ENCODE measurements at regions not wholly inside any gene's neighbourhood (a gene's known extent, or its start where the extent isn't known, plus 50 kb on each side); places are given as distances from the start of the nearest gene placed in this dataset.

DNA sequence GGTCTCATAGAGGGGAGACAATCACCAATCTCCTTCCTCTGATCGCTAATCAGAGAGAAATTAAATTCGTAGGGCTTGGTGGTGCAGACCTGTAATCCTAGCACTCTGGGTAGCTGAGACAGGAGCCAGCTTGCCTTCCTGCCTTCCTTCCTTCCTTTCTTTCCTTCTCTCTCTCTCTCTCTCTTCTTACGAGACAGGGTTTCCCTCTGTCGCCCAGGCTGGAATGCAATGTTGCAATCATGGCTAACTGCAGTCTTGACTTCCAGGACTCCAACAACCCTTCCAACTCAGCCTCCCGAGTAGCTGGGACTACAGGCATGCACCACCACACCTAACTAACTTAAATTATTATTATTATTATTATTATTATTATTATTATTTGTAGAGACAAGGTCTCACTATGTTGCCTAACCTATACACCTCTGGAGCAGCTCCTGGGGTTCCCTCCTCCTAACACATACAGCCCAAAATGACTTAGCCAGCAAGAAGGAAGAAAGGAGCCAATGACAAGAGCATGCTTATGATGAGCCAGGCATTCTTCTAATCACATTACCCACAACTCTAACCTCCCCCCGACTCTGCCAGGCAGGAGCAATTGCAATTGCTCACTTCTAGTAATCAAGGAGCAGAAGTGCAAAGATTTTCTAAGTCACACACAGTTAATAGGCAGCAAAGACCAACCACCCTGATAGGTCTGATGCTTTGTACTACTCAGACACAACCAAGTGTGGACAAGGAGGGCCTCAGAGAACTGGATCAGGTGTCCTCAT, 105.4 kb upstream of the F3 start:
- H3K4me1 ChIP-seq (ENCODE audit: control insufficient read depth in 1 of 2, insufficient read depth in 1 of 2, low read depth in 1 of 2, low read length in 1 of 2), result peaks cover 0 to 8% of the 10 kb centered on the region in 2 experiments
- H3K27me3 ChIP-seq, result no peaks in the 10 kb centered on the region
- no peak overlapping the region for H3K4me3 ChIP-seq (ENCODE audit: low read depth in 1 of 2, low read length in 1 of 2)
- H3K27ac ChIP-seq, result no peak overlapping the region
- no peak for TF ChIP-seq CTCF (IDR thresholded peaks at IDR 0.05)
- H3K36me3 ChIP-seq, result no peaks in the 10 kb centered on the region
- H3K9me3 ChIP-seq, result no peaks in the 10 kb centered on the region

DNA sequence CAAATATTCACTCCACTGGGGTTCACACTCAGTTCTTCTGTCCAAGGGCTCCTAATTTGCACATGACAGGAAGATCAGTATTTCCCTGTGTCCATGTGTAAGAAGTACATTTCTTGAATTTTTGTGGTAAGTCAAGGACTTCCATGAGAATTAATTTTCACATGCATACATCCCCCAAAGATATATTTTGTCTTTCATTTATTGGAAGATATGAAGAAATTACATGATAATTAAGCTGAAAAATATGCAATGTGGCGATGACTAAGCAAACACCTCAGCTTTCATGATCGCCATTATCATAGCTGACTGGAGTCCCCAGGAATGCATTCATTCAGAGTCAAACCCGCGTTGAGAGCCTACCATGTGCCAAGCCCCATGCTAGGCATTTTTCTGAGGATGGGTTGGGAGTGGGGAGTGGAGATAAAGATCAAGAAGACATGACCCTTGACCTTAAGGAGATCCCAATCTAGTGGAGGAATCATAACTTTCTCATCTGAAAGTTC, 104.6 kb upstream of the F3 start:
- no peaks in the 10 kb centered on the region for H3K36me3 ChIP-seq
- H3K27me3 ChIP-seq, result no peaks in the 10 kb centered on the region
- no peaks in the 10 kb centered on the region for H3K9me3 ChIP-seq
- H3K27ac ChIP-seq, result no peak overlapping the region
- TF ChIP-seq CTCF (IDR thresholded peaks at IDR 0.05), result no peak
- peaks cover 0 to 5% of the 10 kb centered on the region in 2 experiments for H3K4me1 ChIP-seq (ENCODE audit: control insufficient read depth in 1 of 2, insufficient read depth in 1 of 2, low read depth in 1 of 2, low read length in 1 of 2)
- no peak overlapping the region for H3K4me3 ChIP-seq (ENCODE audit: low read depth in 1 of 2, low read length in 1 of 2)

- no peak overlapping the region for H3K27ac ChIP-seq
- no peak overlapping the region for H3K4me3 ChIP-seq (ENCODE audit: low read depth in 1 of 2, low read length in 1 of 2)
- H3K36me3 ChIP-seq, result no peaks in the 10 kb centered on the region
- H3K9me3 ChIP-seq, result no peaks in the 10 kb centered on the region
- TF ChIP-seq CTCF (IDR thresholded peaks at IDR 0.05), result no peak
- no peaks in the 10 kb centered on the region for H3K27me3 ChIP-seq
- H3K4me1 ChIP-seq (ENCODE audit: control insufficient read depth in 1 of 2, insufficient read depth in 1 of 2, low read depth in 1 of 2, low read length in 1 of 2), result no peaks in the 10 kb centered on the region
These were observed 102.8 kb upstream of the F3 start for GRCh38 chr1:94644352-94644751.

DNA sequence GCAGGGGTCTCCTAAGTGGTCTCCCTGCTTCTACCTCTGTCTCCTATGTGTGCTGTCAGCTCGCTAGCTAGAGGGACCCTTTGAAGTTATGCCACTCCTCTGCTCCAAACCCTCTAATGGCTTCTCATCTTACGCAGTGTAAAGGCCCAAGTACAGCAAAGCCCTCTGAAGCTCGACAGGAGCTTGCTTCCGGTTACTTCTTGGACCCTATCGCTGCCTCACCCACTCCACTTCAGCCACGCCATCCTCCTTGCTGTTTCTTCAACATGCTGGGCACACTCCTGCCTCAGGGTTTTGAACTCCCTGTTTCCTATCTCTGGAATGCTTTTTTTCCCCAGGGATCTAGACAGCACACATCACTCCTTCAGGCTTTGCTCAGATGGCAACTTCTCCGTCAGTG, 102.3 kb upstream of the F3 start:
- no peak for TF ChIP-seq CTCF (IDR thresholded peaks at IDR 0.05)

GRCh38 chr1:94642617-94643321, 101.2 kb upstream of the F3 start:
- H3K9me3 ChIP-seq, result no peaks in the 10 kb centered on the region
- H3K27me3 ChIP-seq, result no peaks in the 10 kb centered on the region
- no peak overlapping the region for H3K4me3 ChIP-seq (ENCODE audit: low read depth in 1 of 2, low read length in 1 of 2)
- TF ChIP-seq CTCF (IDR thresholded peaks at IDR 0.05), result no peak
- peaks cover 6 to 9% of the 10 kb centered on the region in 2 experiments for H3K4me1 ChIP-seq (ENCODE audit: control insufficient read depth in 1 of 2, insufficient read depth in 1 of 2, low read depth in 1 of 2, low read length in 1 of 2)
- no peaks in the 10 kb centered on the region for H3K36me3 ChIP-seq
- H3K27ac ChIP-seq, result no peak overlapping the region

More for the DNA sequence above, 102.3 kb upstream of the F3 start:
- Histone ChIP-seq H3K4me1 (ENCODE audit: control insufficient read depth in 1 of 2, insufficient read depth in 1 of 2, low read depth in 1 of 2, low read length in 1 of 2) (no peaks in the 10 kb centered on the region), H3K36me3 (no peaks in the 10 kb centered on the region), H3K27me3 (no peaks in the 10 kb centered on the region), H3K4me3 (ENCODE audit: low read depth in 1 of 2, low read length in 1 of 2) (no peak overlapping the region), H3K27ac (no peak overlapping the region), H3K9me3 (no peaks in the 10 kb centered on the region)

All from neutrophil (primary cell).